Mesothelial cell of epicardium (in vitro differentiated cells): ENCODE measurements at regions not wholly inside any gene's neighbourhood (a gene's known extent, or its start where the extent isn't known, plus 50 kb on each side); places are given as distances from the start of the nearest gene placed in this dataset.

Experiments
- DNase-seq, 2 experiments: peaks; one replicate each; pipeline ENCODE4 v3.0.0; 2021; ENCODE audit warnings: low spot score in 2 of 2; ENCODE audit not compliant: unreplicated experiment in 2 of 2
- H3K27ac Mint-ChIP-seq: 2 replicates; pipeline ENCODE4 v1.8.0; 2021; ENCODE audit warnings: mixed read lengths
- H3K27me3 Mint-ChIP-seq: 2 replicates; pipeline ENCODE4 v1.8.0; 2021; ENCODE audit warnings: low read depth, mixed read lengths
- H3K36me3 Mint-ChIP-seq: 2 replicates; pipeline ENCODE4 v1.8.0; 2021; ENCODE audit warnings: mixed read lengths
- H3K4me1 Mint-ChIP-seq: 2 replicates; pipeline ENCODE4 v1.8.0; 2021; ENCODE audit warnings: mixed read lengths
- H3K4me3 Mint-ChIP-seq: 2 replicates; pipeline ENCODE4 v1.8.0; 2021; ENCODE audit warnings: mild to moderate bottlenecking, moderate library complexity, mixed read lengths
- H3K9me3 Mint-ChIP-seq: 2 replicates; pipeline ENCODE4 v1.8.0; 2021; ENCODE audit warnings: mixed read lengths
- TF ChIP-seq, protein P1 (sequence below): fragments of 200-600 bp; sonication (generic); IDR thresholded peaks from one replicate; pipeline ENCODE4 v1.5.0; 2021; ENCODE audit warnings: antibody characterized with exemption; ENCODE audit not compliant: unreplicated experiment

GRCh38 chr2:22525681-22526080 is 859.3 kb upstream of the KLHL29 start:
- DNase-seq = no peak
- no peaks in the 10 kb centered on the region for H3K4me1 Mint-ChIP-seq
- no peaks in the 10 kb centered on the region for H3K36me3 Mint-ChIP-seq
- no peak overlapping the region for H3K4me3 Mint-ChIP-seq
- peaks cover 12% of the 10 kb centered on the region for H3K9me3 Mint-ChIP-seq
- H3K27me3 Mint-ChIP-seq = peaks cover 9% of the 10 kb centered on the region
- H3K27ac Mint-ChIP-seq = no peak overlapping the region
- TF ChIP-seq, protein P1, sequence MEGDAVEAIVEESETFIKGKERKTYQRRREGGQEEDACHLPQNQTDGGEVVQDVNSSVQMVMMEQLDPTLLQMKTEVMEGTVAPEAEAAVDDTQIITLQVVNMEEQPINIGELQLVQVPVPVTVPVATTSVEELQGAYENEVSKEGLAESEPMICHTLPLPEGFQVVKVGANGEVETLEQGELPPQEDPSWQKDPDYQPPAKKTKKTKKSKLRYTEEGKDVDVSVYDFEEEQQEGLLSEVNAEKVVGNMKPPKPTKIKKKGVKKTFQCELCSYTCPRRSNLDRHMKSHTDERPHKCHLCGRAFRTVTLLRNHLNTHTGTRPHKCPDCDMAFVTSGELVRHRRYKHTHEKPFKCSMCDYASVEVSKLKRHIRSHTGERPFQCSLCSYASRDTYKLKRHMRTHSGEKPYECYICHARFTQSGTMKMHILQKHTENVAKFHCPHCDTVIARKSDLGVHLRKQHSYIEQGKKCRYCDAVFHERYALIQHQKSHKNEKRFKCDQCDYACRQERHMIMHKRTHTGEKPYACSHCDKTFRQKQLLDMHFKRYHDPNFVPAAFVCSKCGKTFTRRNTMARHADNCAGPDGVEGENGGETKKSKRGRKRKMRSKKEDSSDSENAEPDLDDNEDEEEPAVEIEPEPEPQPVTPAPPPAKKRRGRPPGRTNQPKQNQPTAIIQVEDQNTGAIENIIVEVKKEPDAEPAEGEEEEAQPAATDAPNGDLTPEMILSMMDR = no peak

- Mint-ChIP-seq H3K36me3 (no peaks in the 10 kb centered on the region), H3K4me3 (no peak overlapping the region), H3K27ac (no peak overlapping the region), H3K27me3 (peaks cover 3% of the 10 kb centered on the region), H3K4me1 (no peaks in the 10 kb centered on the region), H3K9me3 (peaks cover 12% of the 10 kb centered on the region)
- DNase-seq = no peak
- TF ChIP-seq, protein P1 = no peak
Measured at GRCh38 chr2:22530131-22530530, 854.8 kb upstream of the KLHL29 start.

DNA sequence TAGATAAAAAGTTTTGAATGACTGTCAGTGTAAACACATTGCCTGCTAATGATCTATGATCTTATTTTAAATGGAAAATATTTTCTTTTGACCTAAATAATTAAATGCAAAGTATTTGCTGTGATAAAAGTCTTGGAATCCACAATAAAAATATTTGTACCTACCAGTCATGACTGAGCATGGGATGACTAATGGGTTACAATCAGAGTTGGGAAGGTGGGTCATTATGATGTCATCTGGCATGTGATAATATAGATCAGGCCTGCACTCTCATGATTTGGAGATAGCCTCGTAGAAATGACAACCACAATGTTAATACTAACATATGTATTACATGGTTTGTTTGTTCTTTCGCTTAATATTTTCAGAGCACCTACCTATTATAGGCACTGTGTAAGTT is 848.8 kb upstream of the KLHL29 start:
- Mint-ChIP-seq H3K27me3 (no peaks in the 10 kb centered on the region), H3K9me3 (peaks cover 11% of the 10 kb centered on the region), H3K4me3 (no peak overlapping the region), H3K36me3 (no peaks in the 10 kb centered on the region), H3K4me1 (no peaks in the 10 kb centered on the region), H3K27ac (no peak overlapping the region)
- DNase-seq = no peak
- TF ChIP-seq, protein P1 = no peak

GRCh38 chr2:22554453-22554852 is 830.5 kb upstream of the KLHL29 start:
- peaks cover 3% of the 10 kb centered on the region for H3K27me3 Mint-ChIP-seq

GRCh38 chr2:22557406-22557805 is 827.6 kb upstream of the KLHL29 start:
- TF ChIP-seq, protein P1 = no peak
- Mint-ChIP-seq H3K9me3 (peaks cover 3% of the 10 kb centered on the region), H3K27ac (no peak overlapping the region), H3K4me1 (no peaks in the 10 kb centered on the region), H3K4me3 (no peak overlapping the region), H3K27me3 (peaks cover 3% of the 10 kb centered on the region), H3K36me3 (no peaks in the 10 kb centered on the region)
- no peak for DNase-seq

More at GRCh38 chr2:22554453-22554852, 830.5 kb upstream of the KLHL29 start:
- H3K27ac Mint-ChIP-seq = no peak overlapping the region
- H3K9me3 Mint-ChIP-seq = peaks cover 18% of the 10 kb centered on the region
- no peaks in the 10 kb centered on the region for H3K36me3 Mint-ChIP-seq
- DNase-seq = no peak
- TF ChIP-seq, protein P1 = no peak
- H3K4me3 Mint-ChIP-seq = no peak overlapping the region
- no peaks in the 10 kb centered on the region for H3K4me1 Mint-ChIP-seq

- Mint-ChIP-seq H3K9me3 (peaks cover 3% of the 10 kb centered on the region), H3K36me3 (no peaks in the 10 kb centered on the region), H3K27ac (no peak overlapping the region), H3K4me3 (no peak overlapping the region), H3K4me1 (no peaks in the 10 kb centered on the region), H3K27me3 (peaks cover 3% of the 10 kb centered on the region)
- DNase-seq = no peak
- TF ChIP-seq, protein P1 = no peak
Measured at GRCh38 chr2:22560021-22560420, 825.0 kb upstream of the KLHL29 start.
